ENCODE measurements at regions not wholly inside any gene's neighbourhood (a gene's known extent, or its start where the extent isn't known, plus 50 kb on each side); places are given as distances from the start of the nearest gene placed in this dataset.

DNA sequence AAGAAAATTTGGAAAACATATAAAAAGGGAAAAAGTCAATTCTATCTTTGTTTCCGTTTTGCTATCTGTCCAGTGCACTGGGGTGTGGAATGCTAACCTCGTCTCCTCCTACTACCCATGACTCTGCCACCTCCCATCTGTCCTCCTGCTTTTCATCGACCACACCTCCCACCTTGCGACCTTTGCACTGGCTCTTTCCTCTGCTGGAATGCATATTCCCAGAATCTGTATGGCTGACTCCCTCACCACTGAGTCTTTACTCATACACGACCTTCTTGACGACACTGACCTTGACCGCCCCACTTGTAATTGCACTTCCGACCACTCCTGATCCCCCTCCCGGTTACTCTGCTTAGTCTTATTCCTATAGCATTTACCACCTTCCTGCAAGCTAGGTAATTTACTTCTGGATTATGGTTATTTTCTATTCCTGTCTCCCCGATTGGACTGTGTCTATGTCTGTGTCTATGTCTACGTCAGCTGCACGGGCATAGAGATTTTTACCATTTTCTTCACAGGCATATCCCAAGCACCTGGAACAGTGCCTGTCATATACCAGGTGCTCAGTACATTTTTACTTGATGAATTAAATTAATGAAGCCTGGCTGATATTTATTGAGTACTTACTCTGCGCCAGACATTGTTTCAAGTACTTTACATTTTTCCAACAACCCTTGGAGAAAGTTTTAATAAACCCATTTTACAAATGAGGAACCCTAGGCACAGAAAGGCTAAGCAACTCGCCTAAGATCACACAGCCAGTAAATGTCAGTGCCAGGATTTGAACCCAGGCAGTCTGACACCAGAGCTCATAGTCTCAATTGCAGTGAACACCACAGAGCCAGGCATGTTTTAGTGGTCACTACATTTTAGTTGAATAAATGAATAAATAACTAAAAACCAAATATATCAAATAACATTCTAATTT is 54.0 kb upstream of the SLC22A11 start:
- no peak for DNase-seq (ENCODE audit: low spot score)

DNA sequence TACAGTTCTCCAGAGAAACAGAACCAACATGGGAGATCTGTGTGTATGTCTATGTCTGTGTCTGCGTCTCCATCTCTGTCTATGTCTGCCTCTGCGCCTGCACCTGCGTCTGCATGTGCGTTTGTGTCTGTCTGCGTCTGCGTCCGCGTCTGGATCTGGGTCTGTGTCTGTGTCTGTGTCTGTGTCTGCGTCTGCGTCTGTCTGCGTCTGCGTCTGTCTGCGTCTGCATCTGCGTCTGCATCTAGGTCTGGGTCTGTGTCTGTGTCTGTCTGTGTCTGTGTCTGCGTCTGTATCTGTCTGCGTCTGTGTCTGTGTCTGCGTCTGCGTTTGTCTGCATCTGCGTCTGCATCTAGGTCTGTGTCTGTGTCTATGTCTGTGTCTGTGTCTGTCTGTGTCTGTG is 53.1 kb upstream of the SLC22A11 start:
- DNase-seq (ENCODE audit: low spot score), result no peak

DNA sequence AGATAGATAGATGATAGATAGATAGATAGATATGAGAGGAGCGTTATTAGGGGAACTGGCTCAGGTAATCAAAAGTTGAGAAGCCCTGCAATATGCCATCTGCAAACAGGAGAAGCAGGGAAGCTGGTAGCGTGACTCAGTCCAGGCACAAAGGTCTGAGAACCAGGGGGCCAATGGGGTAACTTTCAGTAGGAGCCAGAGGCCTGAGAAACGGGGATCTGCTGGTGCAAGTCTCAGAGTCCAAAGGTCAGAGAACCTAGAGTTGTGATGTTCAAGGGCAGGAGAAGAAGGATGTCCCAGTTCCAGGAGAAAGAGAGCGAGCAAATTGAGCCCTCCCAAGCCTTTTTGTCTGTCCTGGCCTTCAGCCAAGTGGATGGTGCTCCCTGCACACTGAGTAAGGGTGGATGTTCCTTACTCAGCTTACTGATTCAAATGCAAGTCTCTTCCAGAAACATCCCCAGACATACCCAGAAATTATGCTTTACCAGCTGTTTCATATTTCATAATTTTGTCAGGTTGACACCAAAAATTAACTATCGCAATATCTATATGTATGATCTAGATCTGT is 52.5 kb upstream of the SLC22A11 start:
- no peak for DNase-seq (ENCODE audit: low spot score)

DNA sequence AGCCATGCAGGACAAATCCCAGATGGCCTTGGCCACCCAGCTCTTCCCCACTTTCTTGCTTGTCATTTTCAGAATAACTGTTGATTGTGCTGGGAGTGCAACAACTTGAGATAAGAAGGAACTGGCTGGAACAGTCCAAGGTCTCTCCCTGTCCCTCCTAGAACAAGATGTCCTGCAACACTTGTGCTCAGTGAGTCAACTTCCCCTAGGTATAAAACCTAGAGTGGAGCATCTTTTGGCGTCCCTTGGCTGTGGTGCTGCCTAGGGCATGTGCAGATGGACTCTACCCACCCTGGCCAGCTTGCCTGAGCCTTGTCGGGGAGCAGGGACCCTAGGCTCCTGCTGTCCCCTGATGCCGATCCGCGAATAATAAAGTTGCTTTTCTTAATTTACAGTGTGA is 50.7 kb upstream of the SLC22A11 start:
- DNase-seq (ENCODE audit: low spot score), result no peak
